BJ (cell line): ENCODE measurements at regions not wholly inside any gene's neighbourhood (a gene's known extent, or its start where the extent isn't known, plus 50 kb on each side); places are given as distances from the start of the nearest gene placed in this dataset.

ENCODE experiments used
- CTCF ChIA-PET: fragments of 350-600 bp; formaldehyde crosslinking; extraction: SDS; loops from one replicate; lab custom pipeline; 2021; ENCODE audit warnings: antibody characterized with exemption, inconsistent platforms; lab: Yijun Ruan, JAX
- POLR2A ChIA-PET: fragments of 300-600 bp; sonication (Branson Sonifier 250); formaldehyde crosslinking; extraction: SDS; loops from one replicate; lab custom pipeline; 2021; ENCODE audit warnings: antibody characterized with exemption; lab: Charles Lee
- DNase-seq: peaks from one replicate; pipeline ENCODE4 v3.0.0-alpha.2; 2011; ENCODE audit warnings: low read depth
- H3K27me3 ChIP-seq: 2 replicates; pipeline ENCODE4 v1.6.0; 2011; ENCODE audit warnings: low read length; ENCODE audit not compliant: control insufficient read depth, insufficient read depth
- H3K36me3 ChIP-seq: 2 replicates; pipeline ENCODE4 v1.5.1; 2011; ENCODE audit warnings: low read length; ENCODE audit not compliant: control insufficient read depth, insufficient read depth
- H3K4me3 ChIP-seq: 2 replicates; pipeline ENCODE4 v1.5.1; 2011; ENCODE audit warnings: low read depth, mild to moderate bottlenecking, control low read depth, low read length
- CTCF ChIP-seq: IDR thresholded peaks from 2 replicates; pipeline ENCODE4 v1.5.1; 2011; ENCODE audit warnings: low read depth, mild to moderate bottlenecking, control low read depth, inconsistent platforms, low read length, moderate library complexity; ENCODE audit not compliant: insufficient read depth

GRCh38 chr18:40782453-40783130 is 1172.4 kb upstream of the PIK3C3 start:
- Histone ChIP-seq H3K4me3 (no peak overlapping the region), H3K27me3 (no peaks in the 10 kb centered on the region), H3K36me3 (no peaks in the 10 kb centered on the region)
- TF ChIP-seq CTCF = no peak
- ChIA-PET POLR2A (no interaction called here), CTCF (no interaction called here)
- no peak for DNase-seq

- no peak for DNase-seq
- no peak overlapping the region for H3K4me3 ChIP-seq
- no peaks in the 10 kb centered on the region for H3K27me3 ChIP-seq
- TF ChIP-seq CTCF = no peak
- CTCF ChIA-PET = no interaction called here
- POLR2A ChIA-PET = no interaction called here
- H3K36me3 ChIP-seq = no peaks in the 10 kb centered on the region
These were observed 1185.2 kb upstream of the PIK3C3 start for GRCh38 chr18:40769786-40770185.

GRCh38 chr18:40760251-40760650 is 1194.8 kb upstream of the PIK3C3 start:
- Histone ChIP-seq H3K27me3 (no peaks in the 10 kb centered on the region), H3K4me3 (no peak overlapping the region), H3K36me3 (no peaks in the 10 kb centered on the region)
- ChIA-PET POLR2A (no interaction called here), CTCF (no interaction called here)
- no peak for TF ChIP-seq CTCF
- no peak for DNase-seq

- H3K36me3 ChIP-seq = no peaks in the 10 kb centered on the region
- no peak for TF ChIP-seq CTCF
- no peak for DNase-seq
- no peak overlapping the region for H3K4me3 ChIP-seq
- H3K27me3 ChIP-seq = no peaks in the 10 kb centered on the region
- ChIA-PET CTCF (no interaction called here), POLR2A (no interaction called here)
These were observed 1200.6 kb upstream of the PIK3C3 start for GRCh38 chr18:40754477-40754876.

- TF ChIP-seq CTCF = no peak
- Histone ChIP-seq H3K27me3 (no peaks in the 10 kb centered on the region), H3K4me3 (no peak overlapping the region), H3K36me3 (no peaks in the 10 kb centered on the region)
- DNase-seq = no peak
- POLR2A ChIA-PET = no interaction called here
- CTCF ChIA-PET = no interaction called here
These were observed 1202.7 kb upstream of the PIK3C3 start for GRCh38 chr18:40752316-40752715.
